ENCODE measurements at regions not wholly inside any gene's neighbourhood (a gene's known extent, or its start where the extent isn't known, plus 50 kb on each side); places are given as distances from the start of the nearest gene placed in this dataset.

GRCh38 chr2:207226243-207226642 is 60.5 kb upstream of the KLF7 start:
- H3K36me3 ChIP-seq (ENCODE audit: control insufficient read depth in 1 of 2, insufficient read depth in 2 of 2, low read length in 1 of 2): no peaks in the 10 kb centered on the region
- intact Hi-C loops (cut with DNase I): no loop called here
- H3K27me3 ChIP-seq (ENCODE audit: control insufficient read depth in 1 of 2, insufficient read depth in 2 of 2, low read length in 1 of 2): no peaks in the 10 kb centered on the region
- DNase-seq: no peak
- peaks cover 1 to 4% of the 10 kb centered on the region in 2 donors for H3K4me1 ChIP-seq (ENCODE audit: control insufficient read depth in 1 of 2, insufficient read depth in 2 of 2, low read length in 2 of 2)
- peaks cover 1% of the 10 kb centered on the region for H3K9me3 ChIP-seq (ENCODE audit: control insufficient read depth, low read length)
- H3K27ac ChIP-seq (ENCODE audit: low read depth in 1 of 2, low read length in 2 of 2): no peak overlapping the region
- no peak for ATAC-seq (ENCODE audit: low FRiP score)
- H3K4me3 ChIP-seq (ENCODE audit: low read length in 2 of 2): no peak overlapping the region

DNA sequence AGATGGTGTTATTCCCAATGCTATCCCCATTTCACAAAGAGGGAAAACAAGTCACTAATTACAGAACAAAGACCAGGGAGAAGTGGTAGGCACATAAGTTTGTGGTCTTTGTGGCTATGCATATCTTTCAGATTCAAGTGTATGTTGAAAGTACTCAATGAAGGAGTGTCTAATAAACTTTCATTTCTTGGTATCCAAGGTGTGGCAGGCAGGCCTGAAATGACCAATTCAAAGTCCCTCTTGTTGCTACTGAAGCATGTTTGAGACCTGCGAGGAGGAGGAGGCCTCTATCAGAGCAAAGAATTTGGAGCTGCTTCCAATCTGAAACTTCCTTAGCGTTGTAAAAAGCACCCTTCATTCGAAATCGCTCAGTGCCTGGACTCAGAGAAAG is 60.9 kb upstream of the KLF7 start:
- ATAC-seq (ENCODE audit: low FRiP score) (peak; percentile 12), DNase-seq (no peak)
- Histone ChIP-seq H3K4me3 (ENCODE audit: low read length in 2 of 2) (no peak overlapping the region), H3K27ac (ENCODE audit: low read depth in 1 of 2, low read length in 2 of 2) (no peak overlapping the region), H3K9me3 (ENCODE audit: control insufficient read depth, low read length) (peaks cover 1% of the 10 kb centered on the region), H3K27me3 (ENCODE audit: control insufficient read depth in 1 of 2, insufficient read depth in 2 of 2, low read length in 1 of 2) (no peaks in the 10 kb centered on the region), H3K4me1 (ENCODE audit: control insufficient read depth in 1 of 2, insufficient read depth in 2 of 2, low read length in 2 of 2) (peaks cover 1 to 4% of the 10 kb centered on the region in 2 donors), H3K36me3 (ENCODE audit: control insufficient read depth in 1 of 2, insufficient read depth in 2 of 2, low read length in 1 of 2) (no peaks in the 10 kb centered on the region)
- intact Hi-C loops (cut with DNase I): no loop called here
- 44 to 45% methylated on average over 4 of the region's 4 CpGs for WGBS, 2 donors

DNA sequence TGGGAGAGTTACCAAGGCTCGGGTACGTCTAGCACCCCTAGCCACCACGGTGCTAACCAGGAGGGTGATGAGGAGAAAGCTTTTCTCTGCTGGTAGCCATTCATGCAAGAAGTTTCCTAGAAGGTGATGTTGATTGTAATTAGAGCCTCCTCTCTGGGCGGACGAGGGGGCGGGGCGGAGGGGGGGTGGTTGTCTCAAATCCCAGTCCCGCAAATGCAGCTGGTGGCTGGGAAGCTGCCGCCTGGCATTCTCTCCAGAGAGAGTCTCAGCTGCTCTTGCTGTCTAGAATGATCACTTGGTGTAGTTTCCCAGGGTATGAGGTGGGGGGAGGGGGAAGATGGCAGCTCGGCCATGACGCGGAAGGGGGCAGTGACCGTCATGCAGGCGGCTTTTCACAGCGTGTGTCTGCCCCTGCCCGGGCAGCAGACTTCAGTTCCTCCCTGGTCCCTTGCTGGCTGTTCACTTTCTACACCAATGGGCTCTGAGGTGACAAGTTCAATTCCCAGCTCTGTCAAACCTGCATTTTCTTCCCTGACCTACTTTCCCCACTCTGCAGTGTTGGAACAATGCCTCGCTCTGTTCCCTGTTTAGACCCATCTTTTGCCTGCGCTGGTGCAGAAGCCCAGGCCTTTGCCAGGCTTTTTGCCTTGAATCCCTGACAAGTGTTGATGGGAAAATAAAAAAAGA is 61.5 kb upstream of the KLF7 start:
- intact Hi-C loops (cut with DNase I): no loop called here
- Histone ChIP-seq H3K36me3 (ENCODE audit: control insufficient read depth in 1 of 2, insufficient read depth in 2 of 2, low read length in 1 of 2) (no peaks in the 10 kb centered on the region), H3K27me3 (ENCODE audit: control insufficient read depth in 1 of 2, insufficient read depth in 2 of 2, low read length in 1 of 2) (no peaks in the 10 kb centered on the region), H3K4me3 (ENCODE audit: low read length in 2 of 2) (no peak overlapping the region), H3K9me3 (ENCODE audit: control insufficient read depth, low read length) (peaks cover 1% of the 10 kb centered on the region), H3K27ac (ENCODE audit: low read depth in 1 of 2, low read length in 2 of 2) (no peak overlapping the region), H3K4me1 (ENCODE audit: control insufficient read depth in 1 of 2, insufficient read depth in 2 of 2, low read length in 2 of 2) (peaks cover 1 to 4% of the 10 kb centered on the region in 2 donors)
- DNase-seq: no peak
- 20 to 27% methylated on average over 18 of the region's 18 CpGs for WGBS, 2 donors
- peak; percentile 56 for ATAC-seq (ENCODE audit: low FRiP score)

- intact Hi-C loops (cut with DNase I): no loop called here
- peaks cover 1 to 4% of the 10 kb centered on the region in 2 donors for H3K4me1 ChIP-seq (ENCODE audit: control insufficient read depth in 1 of 2, insufficient read depth in 2 of 2, low read length in 2 of 2)
- H3K4me3 ChIP-seq (ENCODE audit: low read length in 2 of 2): no peak overlapping the region
- peaks cover 1% of the 10 kb centered on the region for H3K9me3 ChIP-seq (ENCODE audit: control insufficient read depth, low read length)
- no peaks in the 10 kb centered on the region for H3K36me3 ChIP-seq (ENCODE audit: control insufficient read depth in 1 of 2, insufficient read depth in 2 of 2, low read length in 1 of 2)
- no peak overlapping the region for H3K27ac ChIP-seq (ENCODE audit: low read depth in 1 of 2, low read length in 2 of 2)
- 17 to 29% methylated on average over 3 of the region's 3 CpGs for WGBS, 2 donors
- ATAC-seq (ENCODE audit: low FRiP score) (no peak), DNase-seq (no peak)
- no peaks in the 10 kb centered on the region for H3K27me3 ChIP-seq (ENCODE audit: control insufficient read depth in 1 of 2, insufficient read depth in 2 of 2, low read length in 1 of 2)
Measured at GRCh38 chr2:207227749-207228145, 62.0 kb upstream of the KLF7 start.

DNA sequence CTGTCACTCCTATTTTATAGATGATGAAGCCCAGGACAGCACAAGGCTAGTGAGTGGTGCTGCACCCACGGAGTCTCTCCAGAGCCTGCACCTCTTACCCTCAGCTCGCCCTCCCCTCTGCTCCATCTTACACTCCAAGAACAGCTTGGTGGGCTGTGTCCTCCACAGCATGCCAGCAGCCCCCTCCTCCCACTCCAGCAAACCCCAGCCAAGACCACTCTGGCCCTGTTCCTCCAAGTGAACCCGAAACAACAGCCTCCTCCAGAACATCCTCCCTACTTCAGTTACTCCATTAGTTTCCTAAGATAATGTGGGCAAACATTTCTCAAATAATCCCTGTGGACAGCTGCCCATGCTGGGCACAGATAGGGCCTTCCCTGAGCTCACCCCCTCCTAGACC is 62.7 kb upstream of the KLF7 start:
- ATAC-seq (ENCODE audit: low FRiP score) (no peak), DNase-seq (no peak)
- H3K4me3 ChIP-seq (ENCODE audit: low read length in 2 of 2): no peak overlapping the region
- H3K27me3 ChIP-seq (ENCODE audit: control insufficient read depth in 1 of 2, insufficient read depth in 2 of 2, low read length in 1 of 2): no peaks in the 10 kb centered on the region
- 92% methylated on average over 3 of the region's 3 CpGs for WGBS, 2 donors
- no peaks in the 10 kb centered on the region for H3K36me3 ChIP-seq (ENCODE audit: control insufficient read depth in 1 of 2, insufficient read depth in 2 of 2, low read length in 1 of 2)
- H3K27ac ChIP-seq (ENCODE audit: low read depth in 1 of 2, low read length in 2 of 2): no peak overlapping the region
- H3K9me3 ChIP-seq (ENCODE audit: control insufficient read depth, low read length): peaks cover 1% of the 10 kb centered on the region
- H3K4me1 ChIP-seq (ENCODE audit: control insufficient read depth in 1 of 2, insufficient read depth in 2 of 2, low read length in 2 of 2): peaks cover 1 to 4% of the 10 kb centered on the region in 2 donors
- intact Hi-C loops (cut with DNase I): no loop called here

DNA sequence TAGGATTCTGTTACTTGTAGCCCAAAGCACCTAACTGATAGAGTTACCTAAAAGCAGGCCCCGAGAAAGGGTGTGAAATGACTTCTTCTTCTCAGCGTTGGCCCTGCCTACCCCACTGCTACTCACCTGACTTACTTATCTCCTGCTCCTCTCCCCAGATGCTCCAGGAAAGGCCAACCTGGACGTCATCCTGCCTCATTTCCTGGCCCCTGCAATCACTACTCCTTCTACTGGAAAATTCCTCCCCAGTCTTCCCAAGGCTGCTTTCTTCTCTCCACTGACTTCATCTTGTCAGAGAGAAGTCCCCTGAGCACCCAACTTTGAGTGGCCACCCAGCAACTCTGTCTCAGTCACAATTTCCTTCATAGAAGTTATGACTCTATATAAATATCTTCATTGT is 63.4 kb upstream of the KLF7 start:
- Histone ChIP-seq H3K36me3 (ENCODE audit: control insufficient read depth in 1 of 2, insufficient read depth in 2 of 2, low read length in 1 of 2) (no peaks in the 10 kb centered on the region), H3K27me3 (ENCODE audit: control insufficient read depth in 1 of 2, insufficient read depth in 2 of 2, low read length in 1 of 2) (no peaks in the 10 kb centered on the region), H3K4me3 (ENCODE audit: low read length in 2 of 2) (no peak overlapping the region), H3K9me3 (ENCODE audit: control insufficient read depth, low read length) (peaks cover 1% of the 10 kb centered on the region), H3K4me1 (ENCODE audit: control insufficient read depth in 1 of 2, insufficient read depth in 2 of 2, low read length in 2 of 2) (peaks cover 1 to 4% of the 10 kb centered on the region in 2 donors), H3K27ac (ENCODE audit: low read depth in 1 of 2, low read length in 2 of 2) (no peak overlapping the region)
- WGBS, 2 donors: 83 to 88% methylated on average over 3 of the region's 3 CpGs
- DNase-seq (no peak), ATAC-seq (ENCODE audit: low FRiP score) (no peak)
- intact Hi-C loops (cut with DNase I): no loop called here

- Histone ChIP-seq H3K36me3 (ENCODE audit: control insufficient read depth in 1 of 2, insufficient read depth in 2 of 2, low read length in 1 of 2) (no peaks in the 10 kb centered on the region), H3K9me3 (ENCODE audit: control insufficient read depth, low read length) (peaks cover 1% of the 10 kb centered on the region), H3K4me1 (ENCODE audit: control insufficient read depth in 1 of 2, insufficient read depth in 2 of 2, low read length in 2 of 2) (no peaks in the 10 kb centered on the region), H3K27me3 (ENCODE audit: control insufficient read depth in 1 of 2, insufficient read depth in 2 of 2, low read length in 1 of 2) (no peaks in the 10 kb centered on the region), H3K4me3 (ENCODE audit: low read length in 2 of 2) (no peak overlapping the region), H3K27ac (ENCODE audit: low read depth in 1 of 2, low read length in 2 of 2) (no peak overlapping the region)
- intact Hi-C loops (cut with DNase I): no loop called here
- WGBS, 2 donors: 80 to 81% methylated on average over 6 of the region's 6 CpGs
- no peak for ATAC-seq (ENCODE audit: low FRiP score)
- DNase-seq: no peak
Measured at GRCh38 chr2:207230261-207231105, 64.7 kb upstream of the KLF7 start.

GRCh38 chr2:207231106-207231865 is 65.5 kb upstream of the KLF7 start:
- intact Hi-C loops (cut with DNase I): no loop called here
- 62 to 63% methylated on average over 5 of the region's 5 CpGs for WGBS, 2 donors
- ATAC-seq (ENCODE audit: low FRiP score): no peak

More at GRCh38 chr2:207231106-207231865, 65.5 kb upstream of the KLF7 start:
- Histone ChIP-seq H3K4me1 (ENCODE audit: control insufficient read depth in 1 of 2, insufficient read depth in 2 of 2, low read length in 2 of 2) (no peaks in the 10 kb centered on the region), H3K9me3 (ENCODE audit: control insufficient read depth, low read length) (peaks cover 1% of the 10 kb centered on the region), H3K36me3 (ENCODE audit: control insufficient read depth in 1 of 2, insufficient read depth in 2 of 2, low read length in 1 of 2) (no peaks in the 10 kb centered on the region), H3K27me3 (ENCODE audit: control insufficient read depth in 1 of 2, insufficient read depth in 2 of 2, low read length in 1 of 2) (no peaks in the 10 kb centered on the region), H3K27ac (ENCODE audit: low read depth in 1 of 2, low read length in 2 of 2) (no peak overlapping the region), H3K4me3 (ENCODE audit: low read length in 2 of 2) (no peak overlapping the region)
- DNase-seq: no peak
